ENCODE measurements at regions not wholly inside any gene's neighbourhood (a gene's known extent, or its start where the extent isn't known, plus 50 kb on each side); places are given as distances from the start of the nearest gene placed in this dataset.
"Not testable (repeated sequence)": the region's sequence is repeated elsewhere in the genome, so short reads cannot be mapped to it uniquely, and the experiment has no call there.

GRCh38 chr4:133593764-133594163, 444.7 kb downstream of the PCDH10 start:
- no peak for DNase-seq (ENCODE audit: low read depth)

DNA sequence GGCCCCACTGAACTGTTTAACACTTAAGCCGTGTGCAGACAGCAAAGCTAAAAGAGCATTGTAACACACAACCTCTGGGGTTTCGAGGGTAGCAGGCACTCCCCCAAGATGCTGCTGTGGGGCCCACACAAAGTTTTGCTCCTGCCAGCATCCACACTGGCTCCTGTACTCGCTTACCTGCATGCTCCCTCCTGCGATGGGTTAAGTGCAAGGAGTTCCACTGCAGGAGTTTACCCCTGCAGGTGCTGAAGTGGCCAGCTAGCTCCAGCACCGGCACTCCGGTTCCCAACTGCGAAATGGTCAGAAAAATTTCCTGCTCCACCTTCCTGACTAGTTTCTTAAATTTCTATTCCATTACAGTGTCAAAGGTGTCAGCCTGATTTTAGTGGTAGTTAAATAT, 443.5 kb downstream of the PCDH10 start:
- no peak for DNase-seq (ENCODE audit: low read depth)

- no peak for DNase-seq (ENCODE audit: low read depth)
Observed at GRCh38 chr4:133592106-133592505, 443.0 kb downstream of the PCDH10 start.

DNA sequence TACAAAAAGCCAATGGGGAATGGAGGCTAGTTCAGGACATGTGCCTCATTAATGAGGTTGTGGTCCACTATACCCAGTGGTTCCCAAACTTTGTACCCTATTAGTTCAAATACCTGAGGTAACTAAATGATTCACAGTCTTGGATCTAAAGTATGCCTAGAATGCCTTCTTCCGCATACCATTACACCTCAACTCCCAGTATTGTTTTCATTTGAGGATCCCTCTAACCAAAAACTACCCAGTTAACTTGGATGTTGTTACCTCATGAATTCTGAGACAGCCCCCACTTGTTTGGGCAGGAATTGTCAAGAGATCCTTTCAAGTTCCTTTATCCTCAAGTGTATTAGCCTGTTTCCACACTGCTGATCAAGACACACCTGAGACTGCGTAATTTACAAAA, 439.2 kb downstream of the PCDH10 start:
- peak; percentile 15 for DNase-seq (ENCODE audit: low read depth)

GRCh38 chr4:133585323-133585722, 436.2 kb downstream of the PCDH10 start:
- DNase-seq (ENCODE audit: low read depth), result no peak

DNA sequence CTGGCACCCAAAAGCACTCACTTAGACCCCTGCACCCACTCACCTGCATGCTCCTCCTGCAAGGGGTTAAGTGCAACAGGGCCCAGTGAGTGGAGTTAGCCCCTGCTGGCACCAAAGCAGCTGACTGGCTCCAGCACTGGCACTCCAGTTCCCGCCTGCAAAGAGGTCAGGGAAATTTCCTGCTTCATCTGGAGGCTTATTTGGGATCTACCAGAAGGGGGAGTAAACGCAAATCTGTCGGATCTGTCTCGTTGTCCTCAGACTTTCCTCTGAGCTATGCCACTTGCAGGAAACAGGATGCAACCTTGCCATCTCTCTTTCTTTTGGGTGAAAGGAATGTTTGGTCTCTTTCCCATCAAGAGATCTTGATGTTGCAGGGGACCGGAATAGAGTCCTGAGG, 435.6 kb downstream of the PCDH10 start:
- DNase-seq (ENCODE audit: low read depth), result no peak

DNA sequence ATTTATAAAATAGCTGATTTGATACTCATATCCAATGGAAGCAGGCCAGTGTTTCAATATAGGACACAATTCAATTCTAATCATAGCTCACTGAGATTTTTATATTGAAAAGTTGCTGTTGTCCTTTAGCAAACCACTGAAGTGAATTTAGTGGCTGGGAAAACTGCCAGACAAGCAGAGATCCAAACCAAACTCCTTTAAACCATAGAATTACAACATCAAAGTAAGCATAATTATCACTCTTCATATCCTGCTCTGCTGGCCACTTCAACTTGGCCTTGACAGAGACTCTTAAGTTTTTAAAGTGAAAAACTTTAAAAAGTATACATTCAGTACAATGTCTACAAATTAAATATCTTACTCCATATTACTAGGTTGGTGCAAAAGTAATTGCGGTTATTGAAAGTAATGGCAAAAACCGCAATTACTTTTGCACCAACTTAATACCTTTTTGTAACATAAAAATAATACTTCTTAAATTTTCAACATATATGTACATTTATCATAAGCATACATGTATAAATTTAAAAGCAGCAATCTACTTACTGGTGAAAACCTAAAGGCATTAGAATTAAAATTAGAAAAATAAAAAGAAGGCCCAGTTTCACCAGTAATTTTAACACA, 433.0 kb downstream of the PCDH10 start:
- DNase-seq (ENCODE audit: low read depth), result peak; percentile 68

GRCh38 chr4:133574248-133574647, 425.2 kb downstream of the PCDH10 start:
- DNase-seq (ENCODE audit: low read depth), result no peak

- DNase-seq (ENCODE audit: low read depth), result peak; percentile 92
Observed at GRCh38 chr4:133565379-133565778, 416.3 kb downstream of the PCDH10 start.

GRCh38 chr4:133559987-133560386, 410.9 kb downstream of the PCDH10 start:
- no peak for DNase-seq (ENCODE audit: low read depth)

- DNase-seq (ENCODE audit: low read depth), result peak; percentile 46
Observed at GRCh38 chr4:133555671-133556070, 406.6 kb downstream of the PCDH10 start.

- peak; percentile 6 for DNase-seq (ENCODE audit: low read depth)
Observed at GRCh38 chr4:133550436-133550835, 401.3 kb downstream of the PCDH10 start.

GRCh38 chr4:133544097-133544496, 395.0 kb downstream of the PCDH10 start:
- no peak for DNase-seq (ENCODE audit: low read depth)

- no peak for DNase-seq (ENCODE audit: low read depth)
Observed at GRCh38 chr4:133537780-133538281, 388.7 kb downstream of the PCDH10 start.

- not testable (repeated sequence) for DNase-seq (ENCODE audit: low read depth)
Observed at GRCh38 chr4:133534224-133534623, 385.1 kb downstream of the PCDH10 start.

DNA sequence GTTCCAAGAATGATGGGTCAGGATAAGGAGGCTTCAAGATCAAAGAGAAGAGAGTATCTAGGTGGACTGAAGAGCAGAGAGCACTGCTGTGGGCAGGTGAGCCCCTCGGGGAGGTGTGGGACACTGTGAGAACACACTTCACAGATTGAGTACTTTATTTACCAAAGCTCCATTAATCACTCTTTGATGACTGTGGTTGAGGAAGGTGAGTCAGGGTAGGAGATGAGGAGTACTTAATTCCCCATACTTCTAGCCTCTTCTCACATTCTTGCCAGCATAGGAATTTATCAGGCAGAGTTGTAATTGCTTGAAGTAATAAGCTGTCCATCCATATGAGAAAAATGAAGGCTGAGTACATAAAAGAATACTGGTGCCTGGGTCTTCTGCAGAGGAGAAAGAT, 375.3 kb downstream of the PCDH10 start:
- no peak for DNase-seq (ENCODE audit: low read depth)

DNA sequence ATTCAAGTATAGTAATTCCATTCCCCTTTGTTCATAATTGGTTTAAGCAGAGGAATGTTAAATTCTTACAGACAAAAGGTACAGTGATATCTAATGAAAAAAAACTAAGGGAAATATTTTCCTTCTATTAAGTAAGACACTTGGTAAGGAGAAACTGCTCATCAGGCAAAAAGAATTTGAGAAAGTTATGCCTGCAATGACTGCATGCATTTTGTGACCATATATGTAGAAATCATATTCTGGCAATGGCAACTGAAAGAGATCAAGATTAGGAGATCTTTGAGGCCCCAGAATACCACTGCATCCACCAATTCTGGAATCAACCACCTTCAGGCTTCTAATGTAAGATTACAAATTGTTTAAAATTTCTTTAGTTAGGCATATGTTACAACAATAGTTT, 364.8 kb downstream of the PCDH10 start:
- peak; percentile 32 for DNase-seq (ENCODE audit: low read depth)

DNA sequence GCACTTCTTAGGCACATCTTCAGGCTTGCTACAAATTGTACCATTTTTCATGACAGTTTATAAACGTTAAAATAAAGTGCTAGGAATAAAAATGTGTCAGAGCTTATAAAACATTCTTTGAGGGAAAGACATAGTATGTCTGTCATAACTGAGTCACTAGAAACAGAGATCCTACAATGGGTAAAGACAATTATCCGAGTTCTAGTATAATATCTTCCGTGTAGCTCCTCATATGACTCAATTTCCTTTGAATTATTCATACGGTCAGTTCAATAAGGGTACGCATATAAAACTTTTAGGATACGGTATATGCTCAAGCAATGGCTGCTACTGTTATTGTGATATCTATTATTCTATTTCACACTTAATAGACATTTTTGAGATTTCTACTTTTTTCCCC, 349.1 kb downstream of the PCDH10 start:
- no peak for DNase-seq (ENCODE audit: low read depth)

DNA sequence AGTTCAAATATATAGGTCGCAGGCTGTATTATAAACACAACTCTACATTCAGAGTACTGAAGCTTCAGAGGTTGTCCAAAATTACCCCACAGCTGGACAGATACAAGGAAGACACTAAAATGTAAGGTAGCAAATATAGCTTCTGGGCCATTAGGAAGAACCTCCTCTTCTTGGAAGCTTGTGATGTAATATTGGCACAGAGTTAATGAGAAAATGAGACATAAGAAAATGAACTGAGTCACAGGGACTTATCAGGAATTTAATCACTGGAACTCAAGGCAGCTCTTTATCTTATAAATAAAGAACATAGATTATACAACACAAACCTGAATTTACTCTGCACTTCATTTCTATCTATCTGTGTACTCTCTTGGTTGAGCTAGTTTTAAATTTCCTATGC, 344.7 kb downstream of the PCDH10 start:
- peak; percentile 52 for DNase-seq (ENCODE audit: low read depth)

DNA sequence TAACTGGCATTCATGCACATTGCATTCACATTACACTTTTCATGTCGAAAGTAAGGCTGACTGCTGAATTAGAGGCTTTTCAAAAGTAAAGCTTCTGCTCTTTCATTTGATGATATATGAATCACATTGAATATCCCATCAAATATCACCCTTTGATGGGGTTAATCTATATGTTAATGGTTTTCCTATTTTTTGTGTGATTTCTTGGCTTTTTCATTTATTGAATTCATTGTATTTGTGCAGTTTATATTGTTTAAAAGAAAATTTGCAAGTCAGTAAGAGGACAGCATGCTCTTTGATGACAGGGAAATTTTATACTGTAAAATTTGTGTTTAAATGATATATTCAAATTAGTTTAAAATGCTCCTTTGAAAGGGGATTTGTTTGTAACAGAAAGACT, 344.1 kb downstream of the PCDH10 start:
- no peak for DNase-seq (ENCODE audit: low read depth)

DNA sequence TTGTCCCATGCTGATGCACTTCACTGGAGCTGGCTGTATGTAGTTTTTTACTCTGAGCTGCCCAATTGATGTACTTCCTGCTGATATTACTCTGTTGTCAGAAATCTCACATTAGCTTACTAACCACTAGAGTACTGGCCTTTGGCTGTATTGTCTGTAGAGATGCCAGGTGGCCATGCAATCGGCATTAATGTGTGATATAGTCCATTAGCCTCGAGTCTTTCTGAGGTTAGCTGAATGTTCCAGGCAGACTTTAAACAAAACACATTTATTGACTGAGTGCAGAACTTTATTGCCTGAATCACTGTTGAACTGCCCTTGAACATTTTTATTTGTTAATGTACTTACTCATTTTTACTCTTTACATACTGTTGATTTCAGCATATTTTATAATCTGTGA, 335.2 kb downstream of the PCDH10 start:
- no peak for DNase-seq (ENCODE audit: low read depth)

GRCh38 chr4:133483600-133484246, 334.6 kb downstream of the PCDH10 start:
- peak; percentile 56 for DNase-seq (ENCODE audit: low read depth)

DNA sequence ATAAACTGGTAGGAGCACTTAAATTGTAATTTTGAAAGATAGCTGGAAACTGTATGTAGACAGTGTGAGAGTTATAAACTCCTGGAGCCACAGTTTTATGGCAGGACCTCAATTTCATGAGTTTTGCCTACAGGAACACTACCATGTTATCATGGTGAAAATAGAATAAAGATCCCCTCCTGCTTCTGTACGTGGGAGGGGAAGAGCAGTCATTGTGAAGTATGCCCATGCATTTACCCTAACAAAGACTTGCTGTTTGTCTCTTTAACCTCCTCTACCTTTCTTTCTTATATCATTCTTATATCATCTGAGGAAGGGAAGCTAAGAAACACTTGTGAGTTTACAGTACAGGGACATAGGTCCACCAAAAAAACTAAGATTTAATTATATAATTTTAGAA, 327.0 kb downstream of the PCDH10 start:
- DNase-seq (ENCODE audit: low read depth), result no peak

GRCh38 chr4:133474501-133474900, 325.4 kb downstream of the PCDH10 start:
- no peak for DNase-seq (ENCODE audit: low read depth)

All from iris pigment epithelial cell (primary cell).